ENCODE measurements at regions not wholly inside any gene's neighbourhood (a gene's known extent, or its start where the extent isn't known, plus 50 kb on each side); places are given as distances from the start of the nearest gene placed in this dataset.
"Not testable (repeated sequence)": the region's sequence is repeated elsewhere in the genome, so short reads cannot be mapped to it uniquely, and the experiment has no call there.

- DNase-seq: no peak
Measured at GRCh38 chrX:35416782-35417181, 381.4 kb upstream of the MAGEB16 start.

DNA sequence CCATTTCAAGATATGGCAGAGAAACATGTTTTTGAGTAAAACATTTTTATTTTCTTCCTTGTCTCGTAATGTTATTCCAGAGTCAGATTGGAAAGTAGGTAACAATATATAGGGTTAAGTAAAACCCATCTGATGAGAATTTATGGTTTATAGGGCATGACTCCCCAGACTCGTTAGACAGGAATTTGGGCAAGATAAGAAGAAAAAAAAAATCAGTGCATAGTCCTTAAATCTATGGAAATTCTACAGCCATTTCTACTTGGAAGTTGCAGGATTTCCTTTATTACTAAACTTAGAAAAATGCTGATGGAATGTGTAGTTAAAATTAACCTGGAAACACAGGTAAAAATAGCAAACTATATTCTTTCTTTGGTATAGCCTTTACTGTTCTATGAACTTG is 366.1 kb upstream of the MAGEB16 start:
- no peak for DNase-seq

- no peak for DNase-seq
Measured at GRCh38 chrX:35439034-35439660, 359.0 kb upstream of the MAGEB16 start.

- no peak for DNase-seq
Measured at GRCh38 chrX:35439692-35440091, 358.4 kb upstream of the MAGEB16 start.

DNA sequence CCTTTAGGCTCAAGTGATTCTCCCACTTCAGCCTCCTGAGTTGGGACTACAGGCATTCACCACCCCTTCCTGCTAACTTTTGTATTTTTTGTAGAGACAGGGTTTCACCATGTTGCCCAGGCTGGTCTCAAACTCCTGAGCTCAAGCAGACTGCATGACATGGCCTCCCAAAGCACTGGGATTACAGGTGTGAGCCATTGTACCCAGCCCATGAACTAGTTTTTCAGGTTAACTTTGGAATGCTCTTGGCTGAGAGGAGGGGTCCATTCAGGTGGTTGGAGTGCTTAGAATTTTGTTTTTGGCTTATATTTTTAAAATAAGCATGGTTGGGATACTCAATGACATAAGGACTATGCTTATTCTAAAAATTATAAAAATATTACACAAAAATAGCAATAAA is 355.7 kb upstream of the MAGEB16 start:
- DNase-seq: no peak

GRCh38 chrX:35443091-35443582 is 355.0 kb upstream of the MAGEB16 start:
- not testable (repeated sequence) for DNase-seq

DNA sequence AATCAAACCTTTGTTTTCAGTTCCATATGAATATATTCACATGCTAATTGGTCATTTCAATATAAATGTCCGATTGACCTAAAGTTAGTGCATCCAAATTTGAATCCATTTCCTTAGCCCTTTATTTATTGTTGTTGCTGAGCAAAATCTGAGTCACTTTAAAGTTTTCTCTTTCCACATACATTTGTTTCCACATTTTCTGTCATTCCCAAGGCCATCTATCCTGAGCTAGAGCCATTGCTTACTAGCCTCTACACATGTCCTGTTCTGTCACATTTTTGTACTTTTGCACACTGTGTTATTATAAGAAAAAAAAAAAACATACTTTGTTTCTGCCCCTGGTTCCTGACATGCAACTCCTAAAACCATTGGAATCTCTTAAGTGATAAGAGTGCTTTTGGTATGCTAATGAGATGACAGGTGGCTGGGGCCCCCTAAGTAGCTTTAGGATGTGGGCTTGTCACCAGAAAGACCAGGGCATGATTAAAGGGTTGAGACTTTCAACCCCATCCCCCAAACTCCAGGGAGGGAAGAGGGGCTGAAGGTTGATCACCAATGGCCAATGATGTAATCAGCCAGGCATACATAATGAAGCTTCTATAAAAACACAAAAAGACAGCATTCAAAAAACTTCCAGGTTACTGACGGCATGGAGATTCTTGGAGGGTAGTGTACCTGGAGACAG is 353.3 kb upstream of the MAGEB16 start:
- DNase-seq: no peak

- DNase-seq: no peak
Measured at GRCh38 chrX:35445912-35446311, 352.2 kb upstream of the MAGEB16 start.

DNA sequence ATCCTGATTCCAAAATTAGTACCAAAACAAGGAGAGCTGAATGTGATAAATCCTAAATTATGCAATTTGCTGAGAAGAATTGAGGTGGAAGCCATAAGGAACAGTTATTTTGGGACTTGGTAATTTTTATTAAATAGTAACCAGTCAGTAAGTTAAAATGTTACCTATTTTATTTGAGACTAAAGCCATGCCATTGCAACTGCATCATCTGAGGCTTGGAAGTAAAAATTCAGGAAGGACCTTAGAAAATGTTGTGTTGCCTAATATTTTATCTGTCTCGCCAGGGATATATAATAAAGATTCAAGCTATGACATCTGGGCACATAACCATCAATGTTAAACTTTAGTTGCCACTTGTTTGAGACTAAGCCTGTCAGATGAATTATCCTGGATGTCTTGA is 341.3 kb upstream of the MAGEB16 start:
- DNase-seq: no peak

DNA sequence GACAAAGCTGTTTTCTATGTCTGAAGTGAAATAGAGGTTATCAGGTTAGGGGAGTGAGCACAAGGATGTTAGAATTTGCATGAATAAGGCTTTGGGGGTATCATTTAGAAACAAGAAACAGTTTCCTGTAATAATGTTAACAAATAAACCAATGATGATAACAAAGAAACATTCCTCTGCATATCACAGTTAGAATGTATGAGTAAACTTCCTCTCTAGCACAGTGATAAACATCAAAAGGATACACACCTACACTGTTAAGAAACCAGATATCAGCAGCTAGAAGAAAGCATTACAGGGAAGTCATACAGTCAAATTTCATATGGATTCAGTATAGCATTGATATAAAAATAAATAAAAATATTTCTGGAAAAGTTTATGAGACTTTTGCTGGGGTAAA is 340.0 kb upstream of the MAGEB16 start:
- DNase-seq: no peak

- DNase-seq: no peak
Measured at GRCh38 chrX:35461164-35461563, 337.0 kb upstream of the MAGEB16 start.

DNA sequence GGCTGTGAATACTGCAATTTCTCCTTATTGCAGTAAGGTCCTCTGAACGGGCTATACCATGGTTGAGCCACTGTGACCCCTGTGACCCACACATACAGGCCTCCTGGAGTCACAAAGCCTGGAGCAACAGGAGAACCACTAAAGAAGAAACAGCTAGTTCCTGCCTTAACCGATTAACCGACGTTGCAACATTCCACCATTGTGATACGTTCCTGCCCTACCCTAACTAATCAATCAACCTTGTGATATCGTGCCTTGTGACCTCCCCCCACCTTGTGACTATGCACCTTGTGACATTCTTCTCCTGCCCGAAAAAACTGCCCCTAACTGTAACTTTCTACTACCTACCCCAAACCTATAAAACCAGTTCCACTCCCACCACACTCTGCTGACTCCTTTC is 301.5 kb upstream of the MAGEB16 start:
- DNase-seq: not testable (repeated sequence)

DNA sequence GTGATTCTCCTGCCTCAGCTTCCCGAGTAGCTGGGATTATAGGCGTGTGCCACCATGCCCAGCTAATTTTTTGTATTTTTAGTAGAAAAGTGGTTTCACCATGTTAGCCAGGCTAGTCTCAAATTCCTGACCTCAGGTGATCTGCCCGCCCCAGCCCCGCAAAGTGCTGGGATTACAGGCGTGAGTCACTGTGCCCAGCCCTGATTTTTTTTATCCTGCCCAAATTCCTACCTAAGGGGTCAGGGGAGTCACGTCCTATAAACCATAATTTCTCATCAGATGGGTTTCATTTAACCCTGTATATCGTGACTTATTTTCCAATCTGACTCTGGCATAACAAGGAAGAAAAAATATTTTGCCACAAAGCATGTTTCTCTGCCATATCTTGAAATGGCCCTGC is 300.7 kb upstream of the MAGEB16 start:
- DNase-seq: not testable (repeated sequence)

DNA sequence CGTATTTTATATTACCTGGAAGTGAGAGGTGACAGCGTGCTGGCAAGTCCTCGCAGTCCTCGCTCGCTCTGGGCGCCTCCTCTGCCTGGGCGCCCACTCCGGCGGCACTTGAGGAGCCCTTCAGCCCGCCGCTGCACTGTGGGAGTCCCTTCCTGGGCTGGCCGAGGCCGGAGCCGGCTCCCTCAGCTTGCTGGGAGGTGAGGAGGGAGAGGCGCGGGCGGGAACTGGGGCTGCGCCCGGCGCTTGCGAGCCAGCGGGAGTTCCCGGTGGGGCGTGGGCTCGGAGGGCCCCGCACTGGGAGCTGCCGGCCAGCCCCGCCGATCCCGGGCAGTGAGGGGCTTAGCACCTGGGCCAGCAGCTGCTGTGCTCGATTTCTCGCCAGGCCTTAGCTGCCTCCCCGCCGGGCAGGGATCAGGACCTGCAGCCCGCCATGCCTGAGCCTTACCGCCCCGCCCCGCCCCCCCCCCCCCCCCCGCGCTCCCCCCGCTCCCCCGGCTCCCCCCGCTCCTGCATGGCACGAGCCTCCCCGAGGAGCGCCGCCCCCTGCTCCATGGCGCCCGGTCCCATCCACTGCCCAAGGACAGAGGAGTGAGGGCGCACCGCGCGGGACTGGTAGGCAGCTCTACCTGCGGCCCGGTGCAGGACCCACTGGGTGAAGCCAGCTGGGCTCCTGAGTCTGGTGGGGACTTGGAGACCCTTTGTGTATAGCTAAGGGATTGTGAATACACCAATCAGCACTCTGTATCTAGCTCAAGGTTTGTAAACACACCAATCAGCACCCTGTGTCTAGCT is 298.9 kb upstream of the MAGEB16 start:
- DNase-seq: peak; percentile 16

DNA sequence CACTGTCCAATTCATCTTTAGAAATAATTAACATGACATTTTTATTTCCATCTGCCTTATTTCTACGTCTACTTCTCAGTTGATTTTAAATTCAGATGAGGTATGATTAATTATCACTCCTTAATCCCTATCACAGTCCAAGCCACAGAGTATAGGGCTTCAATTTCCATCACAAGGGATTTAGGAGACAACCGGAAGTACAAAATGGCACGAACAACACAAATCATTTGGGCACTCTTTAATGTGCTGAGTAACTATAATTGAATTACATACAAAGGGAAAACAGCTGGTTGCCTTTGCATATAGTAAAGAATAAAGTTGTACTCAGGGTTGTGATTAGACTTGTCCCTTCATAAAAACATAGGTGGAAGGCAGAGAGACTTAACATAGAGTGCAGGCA is 290.4 kb upstream of the MAGEB16 start:
- no peak for DNase-seq

DNA sequence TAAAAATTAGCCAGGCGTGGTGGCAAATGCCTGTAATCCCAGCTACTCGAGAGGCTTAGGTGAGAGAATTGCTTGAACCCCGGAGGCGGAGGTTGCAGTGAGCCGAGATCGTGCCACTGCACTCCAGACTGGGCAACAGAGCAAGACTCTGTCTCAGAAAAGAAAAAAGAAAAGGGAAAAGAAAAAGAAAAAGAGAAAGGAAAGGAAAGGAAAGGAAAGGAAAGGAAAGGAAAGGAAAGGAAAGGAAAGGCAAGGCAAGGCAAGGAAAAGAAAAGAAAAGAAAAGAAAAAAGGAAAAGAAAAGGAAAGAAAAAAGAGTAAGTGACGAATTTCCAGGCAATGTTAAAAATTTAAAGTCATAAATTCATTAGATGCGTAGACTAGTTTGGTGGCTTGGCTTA is 250.1 kb upstream of the MAGEB16 start:
- not testable (repeated sequence) for DNase-seq

DNA sequence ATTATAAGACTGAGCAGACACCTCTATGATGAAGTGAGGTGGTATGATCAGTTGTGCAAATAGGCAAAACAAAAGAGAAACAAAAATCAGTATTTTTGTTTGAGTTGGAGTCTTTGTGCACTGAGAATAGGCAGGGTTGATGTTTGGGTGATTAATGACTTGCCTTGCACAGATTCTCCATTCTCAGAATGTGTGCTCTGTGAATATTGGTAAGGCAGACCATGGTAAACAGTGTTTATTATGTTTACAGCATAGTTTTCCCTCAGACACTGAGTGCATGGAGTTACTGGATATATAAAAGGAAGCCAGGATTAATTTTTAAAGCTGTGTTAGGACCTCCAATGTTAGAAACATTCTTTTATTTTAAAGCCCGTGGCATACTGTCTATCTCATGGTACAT is 240.2 kb upstream of the MAGEB16 start:
- no peak for DNase-seq

DNA sequence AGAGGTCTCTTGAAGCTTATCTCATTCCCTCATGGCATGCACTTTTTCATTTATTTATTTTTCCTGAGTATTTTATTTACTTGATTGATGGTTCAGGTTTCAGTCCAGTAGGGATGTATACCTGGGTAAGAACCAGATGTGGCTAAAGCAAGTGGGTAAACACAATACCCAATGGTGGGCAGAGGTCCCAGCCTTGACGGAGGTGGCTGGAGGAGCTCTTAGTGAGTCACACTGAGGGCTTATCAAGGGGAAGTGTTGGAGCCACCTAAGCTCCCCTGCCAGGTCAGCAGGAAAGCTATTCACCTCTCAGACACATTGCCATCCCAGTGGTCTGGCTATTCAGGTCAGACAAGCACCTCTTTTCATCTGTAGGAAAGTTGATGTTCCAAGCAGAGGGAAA is 236.2 kb upstream of the MAGEB16 start:
- DNase-seq: no peak

- no peak for DNase-seq
Measured at GRCh38 chrX:35562395-35562794, 235.7 kb upstream of the MAGEB16 start.

DNA sequence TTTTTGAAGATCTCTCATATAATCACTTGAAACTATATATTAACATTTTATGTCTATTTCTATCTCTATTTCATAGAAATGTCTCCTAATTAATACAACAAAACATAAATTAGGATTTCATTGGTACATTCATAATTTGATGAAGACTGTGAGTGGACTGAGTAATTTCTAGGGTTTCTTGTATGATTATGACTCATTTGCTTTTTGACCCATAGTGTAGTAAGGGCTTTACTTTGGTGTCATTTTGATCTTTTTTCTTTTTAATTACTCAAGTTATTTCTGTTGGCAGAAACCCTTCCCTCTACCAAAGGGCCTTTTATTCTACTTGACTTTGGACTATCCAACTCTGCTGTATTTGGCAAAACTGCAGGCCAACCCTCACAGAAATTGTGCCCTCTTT is 207.9 kb upstream of the MAGEB16 start:
- DNase-seq: no peak

GRCh38 chrX:35611562-35611961 is 186.6 kb upstream of the MAGEB16 start:
- DNase-seq: not testable (repeated sequence)

- DNase-seq: no peak
Measured at GRCh38 chrX:35617836-35618235, 180.3 kb upstream of the MAGEB16 start.

DNA sequence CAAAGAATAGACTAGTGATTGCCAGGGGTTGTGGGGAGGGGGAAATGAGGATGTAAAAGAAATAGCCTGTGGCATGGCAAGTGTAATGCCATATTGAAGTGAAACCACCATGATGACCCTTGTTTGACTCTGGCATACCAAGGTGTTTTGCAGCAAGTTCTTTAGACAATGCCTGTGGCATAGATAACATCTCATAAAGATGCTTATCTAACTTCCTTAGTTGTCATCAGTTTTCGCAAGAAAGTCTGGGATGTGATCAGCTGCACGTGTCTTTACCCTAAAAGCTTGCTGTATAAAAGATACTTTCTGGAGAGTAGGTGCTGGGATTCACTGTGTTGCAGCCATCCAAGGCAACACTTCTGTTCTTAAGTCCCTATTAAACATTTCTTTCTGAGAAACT is 176.1 kb upstream of the MAGEB16 start:
- no peak for DNase-seq

DNA sequence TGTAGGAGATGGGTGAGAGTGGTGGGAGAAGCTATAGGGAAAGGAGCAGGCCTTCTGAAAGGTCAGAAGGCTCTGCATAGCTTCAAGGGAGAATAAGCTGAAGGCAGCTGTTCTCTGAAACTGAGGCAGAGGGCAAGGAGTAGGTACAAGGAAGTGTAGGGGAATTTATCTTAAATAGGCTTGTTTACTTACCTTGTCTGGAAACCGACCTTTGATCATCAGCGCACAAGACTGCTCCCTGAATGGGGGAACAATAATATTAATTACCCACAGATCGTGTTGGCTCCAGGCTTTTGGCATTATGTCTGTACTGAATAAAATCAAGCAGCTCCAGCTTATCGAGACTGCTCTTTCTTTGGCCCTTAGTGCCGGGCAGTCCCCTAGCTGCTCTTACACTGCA is 175.5 kb upstream of the MAGEB16 start:
- no peak for DNase-seq
